HCT116 (cell line): ENCODE measurements at regions not wholly inside any gene's neighbourhood (a gene's known extent, or its start where the extent isn't known, plus 50 kb on each side); places are given as distances from the start of the nearest gene placed in this dataset.

Experiments used
- ATAC-seq: fragments of 200-7000 bp; cut with Tn5 transposase; 2 replicates; pipeline ENCODE4 v1.9.1; 2020; ENCODE audit warnings: mild to moderate bottlenecking, moderate library complexity
- BruUV-seq: library from RNA; stranded (reverse); fragments of 400-500 nt; replicated peaks from 2 replicates; lab custom pipeline; 2021; lab: Mats Ljungman, UMichigan
- CTCF ChIA-PET: fragments of 300-600 bp; sonication (Branson Sonifier 250); formaldehyde crosslinking; loops from one replicate; lab custom pipeline; 2021; ENCODE audit warnings: antibody characterized with exemption; lab: Charles Lee
- POLR2A ChIA-PET: fragments of 300-600, 350-600 bp; sonication (Branson Sonifier 250); formaldehyde crosslinking; loops from one replicate; lab custom pipeline; 2021; ENCODE audit warnings: antibody characterized with exemption; lab: Charles Lee
- RAD21 ChIA-PET, 2 experiments: fragments of 300-600 bp; sonication (Branson Sonifier 250); formaldehyde crosslinking; loops; one replicate each; lab custom pipeline; 2023; ENCODE audit warnings: low total read pairs in 2 of 2; ENCODE audit not compliant: uncharacterized antibody in 2 of 2, unreplicated experiment in 2 of 2, low non-redundant PET in 1 of 2; lab: Charles Lee
- DNase-seq: peaks from one replicate; pipeline ENCODE4 v3.0.0-alpha.2; 2010; ENCODE audit warnings: low read depth, low spot score
- H2AFZ ChIP-seq: fragments of 200-600 bp; shearing (Covaris generic), sonication (generic); 2 replicates; pipeline ENCODE4 v1.6.1; 2017; ENCODE audit warnings: low read depth, mixed run types, mixed read lengths, antibody characterized with exemption, low read length; ENCODE audit not compliant: poor library complexity, severe bottlenecking
- H3K27ac ChIP-seq: 2 replicates; pipeline ENCODE4 v1.5.1; 2012; ENCODE audit warnings: low read depth, low read length
- H3K27me3 ChIP-seq: fragments of 200-600 bp; sonication (generic); 2 replicates; pipeline ENCODE4 v1.6.1; 2016; ENCODE audit warnings: mixed run types, low read length, mixed read lengths; ENCODE audit not compliant: insufficient read depth
- H3K36me3 ChIP-seq, 2 experiments: fragments of 200-500 bp in 1 of 2; fragments of 200-600 bp in 1 of 2; sonication (Bioruptor generic) in 1 of 2; sonication (generic) in 1 of 2; 2 replicates each; pipeline versions ENCODE4 v1.5.1 to v1.6.1; 2014 to 2016; ENCODE audit warnings: low read length in 2 of 2, inconsistent platforms in 1 of 2, mixed read lengths in 1 of 2, mixed run types in 1 of 2; ENCODE audit not compliant: insufficient read depth in 2 of 2, control insufficient read depth in 1 of 2
- H3K4me1 ChIP-seq, 2 experiments: fragments of 200-600 bp in 1 of 2; sonication (generic) in 1 of 2; 2 replicates each; pipeline versions ENCODE4 v1.5.1 to v1.6.1; 2012 to 2017; ENCODE audit warnings: low read length in 2 of 2, inconsistent platforms in 1 of 2, mild to moderate bottlenecking in 1 of 2, mixed read lengths in 1 of 2, mixed run types in 1 of 2, moderate library complexity in 1 of 2; ENCODE audit not compliant: insufficient read depth in 2 of 2, control insufficient read depth in 1 of 2
- H3K4me2 ChIP-seq: fragments of 200-600 bp; sonication (generic); 2 replicates; pipeline ENCODE4 v1.6.1; 2017; ENCODE audit warnings: mixed run types, low read length, mixed read lengths
- H3K4me3 ChIP-seq, 2 experiments: fragments of 200-600 bp in 1 of 2; sonication (generic) in 1 of 2; replicated peaks in 1 of 2; 2 replicates each; pipeline ENCODE4 v1.5.1; 2011 to 2016; ENCODE audit warnings: low read length in 2 of 2, control low read depth in 1 of 2, low read depth in 1 of 2, mild to moderate bottlenecking in 1 of 2, mixed read lengths in 1 of 2, mixed run types in 1 of 2
- H3K79me2 ChIP-seq: fragments of 200-600 bp; sonication (generic); 2 replicates; pipeline ENCODE4 v1.6.1; 2017; ENCODE audit warnings: mild to moderate bottlenecking, mixed run types, low read length, moderate library complexity, mixed read lengths; ENCODE audit not compliant: insufficient read depth
- H3K9ac ChIP-seq: fragments of 200-600 bp; sonication (generic); 2 replicates; pipeline ENCODE4 v1.6.1; 2016; ENCODE audit warnings: low read length, mixed read lengths
- H3K9me2 ChIP-seq: fragments of 200-600 bp; sonication (generic), shearing (Covaris generic); 2 replicates; pipeline ENCODE4 v1.6.1; 2017; ENCODE audit warnings: mixed run types, mild to moderate bottlenecking, moderate library complexity; ENCODE audit not compliant: insufficient read depth
- H3K9me3 ChIP-seq, 2 experiments: fragments of 200-500 bp in 1 of 2; fragments of 200-600 bp in 1 of 2; sonication (Bioruptor generic) in 1 of 2; sonication (generic) in 1 of 2; 2 replicates each; pipeline ENCODE4 v1.6.1; 2014 to 2017; ENCODE audit warnings: low read length in 2 of 2, mixed read lengths in 2 of 2, inconsistent platforms in 1 of 2, low read depth in 1 of 2, mild to moderate bottlenecking in 1 of 2, mixed run types in 1 of 2, moderate library complexity in 1 of 2; ENCODE audit not compliant: control insufficient read depth in 1 of 2, insufficient read depth in 1 of 2
- H4K20me1 ChIP-seq: fragments of 200-600 bp; sonication (generic), shearing (Covaris generic); 2 replicates; pipeline ENCODE4 v1.6.1; 2017; ENCODE audit warnings: mixed run types, mild to moderate bottlenecking, moderate library complexity; ENCODE audit not compliant: insufficient read depth
- CEBPB ChIP-seq: IDR thresholded peaks from 2 replicates; pipeline ENCODE4 v1.6.1; 2012; ENCODE audit warnings: low read depth
- EGR1 ChIP-seq: IDR thresholded peaks from 2 replicates; pipeline ENCODE4 v1.6.1; 2012; ENCODE audit warnings: low read depth
- FOSL1 ChIP-seq: IDR thresholded peaks from 2 replicates; pipeline ENCODE4 v1.6.1; 2012; ENCODE audit warnings: low read depth
- POLR2A ChIP-seq: IDR thresholded peaks from 2 replicates; pipeline ENCODE4 v1.7.0; 2011; ENCODE audit warnings: borderline replicate concordance; ENCODE audit not compliant: insufficient read depth, insufficient read length; ENCODE audit errors: extremely low read depth
- SP1 ChIP-seq: IDR thresholded peaks from 2 replicates; pipeline ENCODE4 v1.6.1; 2012; ENCODE audit warnings: low read depth
- SRF ChIP-seq: IDR thresholded peaks from 2 replicates; pipeline ENCODE4 v1.6.1; 2012; ENCODE audit warnings: low read depth
- YY1 ChIP-seq: IDR thresholded peaks from 2 replicates; pipeline ENCODE4 v1.6.1; 2011; ENCODE audit warnings: low read length, low read depth, moderate library complexity, mild to moderate bottlenecking; ENCODE audit not compliant: insufficient replicate concordance; ENCODE audit errors: extremely low read depth
- ZFX ChIP-seq: fragments of 450-650 bp; IDR thresholded peaks from 2 replicates; pipeline ENCODE4 v1.6.1; 2017
- intact Hi-C: fragments of 100-400 bp; cut with micrococcal nuclease; formaldehyde crosslinking; loops from 2 replicates; pipeline ENCODE4 v1.10.0; 2022
- TF ChIP-seq, protein P1 (sequence below): IDR thresholded peaks from 2 replicates; pipeline ENCODE4 v1.6.1; 2012; ENCODE audit warnings: low read depth
- TF ChIP-seq, protein P2 (sequence below): IDR thresholded peaks from 2 replicates; pipeline ENCODE4 v1.6.1; 2011; ENCODE audit warnings: mild to moderate bottlenecking, low read length, moderate library complexity; ENCODE audit not compliant: insufficient replicate concordance; ENCODE audit errors: extremely low read depth
- TF ChIP-seq, protein P3 (sequence below): IDR thresholded peaks from 2 replicates; pipeline ENCODE4 v1.6.1; 2012

DNA sequence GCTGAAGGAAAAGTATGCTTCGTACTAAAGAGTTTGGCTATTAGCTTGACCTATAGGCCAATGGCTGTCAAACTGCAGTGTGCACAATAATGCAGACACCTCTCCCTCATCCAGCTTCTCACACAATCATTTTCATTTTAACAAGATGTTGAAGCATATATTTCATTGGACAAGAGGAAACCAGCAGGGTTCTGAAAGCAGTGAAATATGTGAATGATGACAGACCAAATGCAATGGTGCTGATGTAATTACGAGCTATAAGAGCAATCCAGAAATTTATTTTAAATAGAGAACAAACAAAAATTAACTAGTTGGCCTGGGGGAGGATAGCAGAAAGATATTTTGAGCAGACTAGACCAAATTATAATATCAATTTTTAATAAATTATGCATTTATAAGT is 331.5 kb upstream of the AKR1E2 start:
- Histone ChIP-seq H3K9me3 (no peaks in the 10 kb centered on the region), H3K9ac (no peak overlapping the region), H3K79me2 (no peaks in the 10 kb centered on the region), H3K27me3 (no peaks in the 10 kb centered on the region), H3K27ac (no peak overlapping the region), H4K20me1 (no peaks in the 10 kb centered on the region), H3K9me2 (no peaks in the 10 kb centered on the region), H3K4me3 (no peak overlapping the region), H2AFZ (no peak overlapping the region), H3K36me3 (no peaks in the 10 kb centered on the region), H3K4me1 (peaks cover 0 to 10% of the 10 kb centered on the region in 2 experiments; a peak in 1 of 4 replicates), H3K4me2 (no peak overlapping the region)
- ATAC-seq (no peak), DNase-seq (no peak)
- intact Hi-C loops: no loop called here
- ChIA-PET CTCF (no interaction called here), RAD21 (no interaction called here), POLR2A (no interaction called here)
- no TSS peak for BruUV-seq
- TF ChIP-seq SRF: no peak
- no peak for TF ChIP-seq CEBPB
- no peak for TF ChIP-seq POLR2A
- TF ChIP-seq, protein P1, sequence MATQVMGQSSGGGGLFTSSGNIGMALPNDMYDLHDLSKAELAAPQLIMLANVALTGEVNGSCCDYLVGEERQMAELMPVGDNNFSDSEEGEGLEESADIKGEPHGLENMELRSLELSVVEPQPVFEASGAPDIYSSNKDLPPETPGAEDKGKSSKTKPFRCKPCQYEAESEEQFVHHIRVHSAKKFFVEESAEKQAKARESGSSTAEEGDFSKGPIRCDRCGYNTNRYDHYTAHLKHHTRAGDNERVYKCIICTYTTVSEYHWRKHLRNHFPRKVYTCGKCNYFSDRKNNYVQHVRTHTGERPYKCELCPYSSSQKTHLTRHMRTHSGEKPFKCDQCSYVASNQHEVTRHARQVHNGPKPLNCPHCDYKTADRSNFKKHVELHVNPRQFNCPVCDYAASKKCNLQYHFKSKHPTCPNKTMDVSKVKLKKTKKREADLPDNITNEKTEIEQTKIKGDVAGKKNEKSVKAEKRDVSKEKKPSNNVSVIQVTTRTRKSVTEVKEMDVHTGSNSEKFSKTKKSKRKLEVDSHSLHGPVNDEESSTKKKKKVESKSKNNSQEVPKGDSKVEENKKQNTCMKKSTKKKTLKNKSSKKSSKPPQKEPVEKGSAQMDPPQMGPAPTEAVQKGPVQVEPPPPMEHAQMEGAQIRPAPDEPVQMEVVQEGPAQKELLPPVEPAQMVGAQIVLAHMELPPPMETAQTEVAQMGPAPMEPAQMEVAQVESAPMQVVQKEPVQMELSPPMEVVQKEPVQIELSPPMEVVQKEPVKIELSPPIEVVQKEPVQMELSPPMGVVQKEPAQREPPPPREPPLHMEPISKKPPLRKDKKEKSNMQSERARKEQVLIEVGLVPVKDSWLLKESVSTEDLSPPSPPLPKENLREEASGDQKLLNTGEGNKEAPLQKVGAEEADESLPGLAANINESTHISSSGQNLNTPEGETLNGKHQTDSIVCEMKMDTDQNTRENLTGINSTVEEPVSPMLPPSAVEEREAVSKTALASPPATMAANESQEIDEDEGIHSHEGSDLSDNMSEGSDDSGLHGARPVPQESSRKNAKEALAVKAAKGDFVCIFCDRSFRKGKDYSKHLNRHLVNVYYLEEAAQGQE: no peak
- TF ChIP-seq YY1: no peak
- TF ChIP-seq, protein P2, sequence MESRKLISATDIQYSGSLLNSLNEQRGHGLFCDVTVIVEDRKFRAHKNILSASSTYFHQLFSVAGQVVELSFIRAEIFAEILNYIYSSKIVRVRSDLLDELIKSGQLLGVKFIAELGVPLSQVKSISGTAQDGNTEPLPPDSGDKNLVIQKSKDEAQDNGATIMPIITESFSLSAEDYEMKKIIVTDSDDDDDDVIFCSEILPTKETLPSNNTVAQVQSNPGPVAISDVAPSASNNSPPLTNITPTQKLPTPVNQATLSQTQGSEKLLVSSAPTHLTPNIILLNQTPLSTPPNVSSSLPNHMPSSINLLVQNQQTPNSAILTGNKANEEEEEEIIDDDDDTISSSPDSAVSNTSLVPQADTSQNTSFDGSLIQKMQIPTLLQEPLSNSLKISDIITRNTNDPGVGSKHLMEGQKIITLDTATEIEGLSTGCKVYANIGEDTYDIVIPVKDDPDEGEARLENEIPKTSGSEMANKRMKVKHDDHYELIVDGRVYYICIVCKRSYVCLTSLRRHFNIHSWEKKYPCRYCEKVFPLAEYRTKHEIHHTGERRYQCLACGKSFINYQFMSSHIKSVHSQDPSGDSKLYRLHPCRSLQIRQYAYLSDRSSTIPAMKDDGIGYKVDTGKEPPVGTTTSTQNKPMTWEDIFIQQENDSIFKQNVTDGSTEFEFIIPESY: no peak
- no peak for TF ChIP-seq FOSL1
- TF ChIP-seq SP1: no peak
- TF ChIP-seq ZFX: no peak
- no peak for TF ChIP-seq EGR1
- TF ChIP-seq, protein P3, sequence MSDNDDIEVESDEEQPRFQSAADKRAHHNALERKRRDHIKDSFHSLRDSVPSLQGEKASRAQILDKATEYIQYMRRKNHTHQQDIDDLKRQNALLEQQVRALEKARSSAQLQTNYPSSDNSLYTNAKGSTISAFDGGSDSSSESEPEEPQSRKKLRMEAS: no peak
